ENCODE measurements at regions not wholly inside any gene's neighbourhood (a gene's known extent, or its start where the extent isn't known, plus 50 kb on each side); places are given as distances from the start of the nearest gene placed in this dataset.
"Not testable (repeated sequence)": the region's sequence is repeated elsewhere in the genome, so short reads cannot be mapped to it uniquely, and the experiment has no call there.

DNA sequence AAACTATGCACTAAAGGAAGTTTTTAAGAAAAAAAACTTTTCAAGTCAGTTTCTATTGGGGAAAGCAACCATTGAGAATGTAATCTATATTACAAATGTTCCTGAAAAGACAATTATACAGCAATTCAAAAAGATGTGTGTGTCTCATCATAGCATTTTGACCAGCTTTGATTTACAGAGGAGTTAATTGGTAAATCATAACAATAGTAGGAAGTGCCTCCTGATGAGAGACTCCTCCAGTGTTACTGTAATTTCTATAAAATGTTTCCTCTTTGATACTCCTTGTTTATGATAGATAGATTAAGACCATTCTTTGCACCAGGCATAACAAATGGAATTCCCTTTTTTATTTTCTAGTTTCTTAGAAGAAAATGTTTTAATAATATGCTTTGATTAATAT, 249.9 kb downstream of the CALCRL start:
- no peak for DNase-seq

DNA sequence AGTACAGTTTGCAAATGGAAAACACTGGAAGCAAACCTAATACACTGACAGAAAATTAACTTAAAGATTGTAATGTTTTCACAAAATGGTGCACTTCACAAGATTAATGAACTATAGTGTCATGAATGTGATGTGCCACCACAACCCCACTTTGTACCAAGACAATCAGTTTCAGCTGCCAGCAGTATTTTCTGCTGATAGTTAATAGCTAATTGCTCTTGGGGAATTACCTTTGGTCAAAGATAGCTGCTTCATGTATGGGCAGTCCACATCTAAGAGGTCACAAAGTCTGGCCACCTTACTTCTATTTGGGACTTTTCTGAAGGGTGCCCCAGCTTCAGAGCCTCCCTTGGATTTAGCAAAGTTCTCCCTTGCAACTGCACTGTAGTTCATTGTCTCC, 254.0 kb downstream of the CALCRL start:
- DNase-seq: no peak

DNA sequence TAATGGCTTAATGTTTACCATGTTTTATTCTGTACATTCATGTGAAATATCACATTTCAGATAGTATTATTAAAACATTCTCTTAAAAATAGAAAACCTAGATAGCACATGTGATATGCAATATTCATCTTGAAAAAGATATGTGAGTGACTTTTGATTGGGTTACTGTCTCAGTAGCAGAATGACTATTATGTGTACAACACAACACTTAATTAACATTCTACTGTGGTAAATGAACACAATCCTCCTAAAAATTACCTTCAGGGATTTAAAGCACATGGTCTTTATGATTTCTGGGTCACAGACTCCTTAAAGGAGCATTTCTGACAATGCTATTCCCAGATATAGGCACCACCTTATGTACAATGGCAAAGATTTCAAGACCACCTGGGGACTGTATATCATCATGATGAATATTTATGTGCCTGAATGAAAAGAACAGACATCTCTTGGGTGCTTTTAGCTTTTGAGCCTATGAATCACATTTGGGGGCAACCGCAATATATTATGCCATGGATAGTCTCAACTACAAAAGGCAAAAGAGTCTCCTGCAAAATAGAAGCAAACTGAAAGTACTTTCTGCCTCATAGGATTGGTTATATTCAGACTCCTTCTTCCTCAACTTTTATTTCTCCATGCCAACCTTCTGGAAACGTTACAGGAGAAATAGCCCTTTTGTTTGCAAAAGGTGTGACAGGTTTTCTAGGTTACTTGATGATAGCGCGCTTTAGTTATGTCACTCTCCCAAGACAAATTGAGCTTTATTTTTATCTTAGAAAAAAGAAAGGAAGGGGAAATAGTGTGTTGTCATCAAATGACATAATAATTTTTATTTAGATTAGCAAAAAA, 259.0 kb downstream of the CALCRL start:
- DNase-seq: no peak

DNA sequence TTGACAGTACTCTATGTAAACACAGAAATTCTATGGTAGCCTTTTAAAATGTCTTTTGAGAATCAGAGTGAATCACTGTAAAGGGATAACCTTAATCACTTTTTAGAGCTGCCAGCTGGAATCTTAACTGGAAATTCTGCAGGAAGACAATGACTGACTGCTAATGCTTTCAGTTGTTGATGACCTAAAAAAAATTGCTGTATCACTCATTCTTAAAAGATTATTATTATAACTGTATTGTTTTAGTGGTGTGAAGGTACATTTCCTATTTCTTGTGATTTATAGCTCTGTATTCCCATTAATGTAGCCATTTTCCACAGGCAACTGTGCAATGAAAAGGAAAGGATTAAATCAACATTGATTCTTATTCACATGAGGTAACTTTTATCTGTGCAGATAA, 260.5 kb downstream of the CALCRL start:
- no peak for DNase-seq

DNA sequence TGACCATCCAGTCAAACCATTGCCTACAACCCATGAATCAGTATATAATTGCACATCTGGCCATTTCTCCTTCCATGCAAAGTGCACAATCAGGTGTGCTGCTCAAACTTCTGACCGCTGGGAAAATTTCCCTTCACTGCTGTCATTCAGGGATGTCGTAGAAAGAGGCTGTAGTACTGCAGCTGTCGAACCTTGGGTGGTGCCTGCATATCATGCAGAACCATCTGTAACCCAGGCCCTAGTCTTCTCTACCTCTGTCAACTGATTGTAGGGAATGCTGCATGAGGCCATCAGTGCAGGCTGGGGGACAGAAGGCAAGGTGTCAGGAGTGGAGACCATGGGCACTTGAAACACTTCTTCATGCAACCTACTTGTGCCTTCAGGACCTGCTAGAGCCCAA, 267.5 kb downstream of the CALCRL start:
- DNase-seq: no peak

DNA sequence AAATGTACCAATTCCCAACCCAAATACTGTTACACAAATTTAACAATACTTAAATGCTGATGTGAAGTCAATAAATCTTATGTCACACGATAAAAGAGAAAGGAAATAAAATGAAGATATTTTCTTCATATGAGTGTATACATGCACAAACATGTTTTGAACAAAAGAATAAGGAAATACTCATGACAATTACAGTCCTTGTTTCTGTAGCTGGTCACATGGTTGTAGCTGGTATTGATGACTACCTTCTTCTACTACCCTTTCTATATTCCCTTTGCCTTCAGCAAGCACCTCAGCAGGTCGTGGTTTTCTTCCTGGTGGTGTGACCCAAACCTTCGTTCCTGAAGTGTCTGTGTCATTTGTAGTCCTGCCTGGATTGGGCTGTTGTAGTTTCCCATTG, 269.2 kb downstream of the CALCRL start:
- not testable (repeated sequence) for DNase-seq

DNA sequence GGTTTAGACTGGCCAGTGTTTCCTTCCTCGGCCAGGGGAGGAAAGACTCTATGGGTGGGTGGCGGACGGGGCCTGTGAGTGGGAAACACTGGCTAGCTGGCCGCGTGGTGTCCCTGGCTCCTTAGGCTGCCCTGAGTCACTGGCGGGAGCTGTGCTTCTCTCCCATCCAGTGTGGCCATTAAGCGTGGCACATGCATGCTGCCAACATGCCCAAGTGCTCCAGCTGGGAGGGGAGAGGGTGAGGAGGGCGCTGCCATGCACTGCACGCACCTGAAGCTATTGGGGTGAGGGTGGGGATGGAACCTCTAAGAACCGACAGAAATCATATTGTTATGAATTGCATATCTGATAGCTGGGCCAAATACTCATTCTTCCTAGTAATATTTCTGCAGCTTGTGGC, 270.8 kb downstream of the CALCRL start:
- no peak for DNase-seq

DNA sequence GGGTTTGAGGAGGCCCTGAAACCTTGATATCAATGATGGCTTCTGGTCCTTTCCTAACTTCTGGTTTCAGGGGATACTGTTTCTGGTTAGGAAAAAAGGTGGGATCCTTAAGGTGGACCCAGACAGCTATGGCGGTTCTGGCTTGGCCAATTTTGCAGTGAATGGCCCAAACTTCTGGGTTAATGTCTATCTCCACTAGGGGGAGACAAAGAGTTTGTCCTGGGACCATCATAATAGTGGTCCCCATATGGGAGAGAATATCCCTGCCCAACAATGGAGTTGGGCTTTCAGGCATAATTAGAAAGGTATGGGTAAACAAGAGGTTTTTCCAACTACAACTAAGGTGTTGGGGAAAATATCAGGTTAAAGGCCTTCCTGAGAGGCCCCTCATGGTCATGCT, 273.5 kb downstream of the CALCRL start:
- DNase-seq: no peak

DNA sequence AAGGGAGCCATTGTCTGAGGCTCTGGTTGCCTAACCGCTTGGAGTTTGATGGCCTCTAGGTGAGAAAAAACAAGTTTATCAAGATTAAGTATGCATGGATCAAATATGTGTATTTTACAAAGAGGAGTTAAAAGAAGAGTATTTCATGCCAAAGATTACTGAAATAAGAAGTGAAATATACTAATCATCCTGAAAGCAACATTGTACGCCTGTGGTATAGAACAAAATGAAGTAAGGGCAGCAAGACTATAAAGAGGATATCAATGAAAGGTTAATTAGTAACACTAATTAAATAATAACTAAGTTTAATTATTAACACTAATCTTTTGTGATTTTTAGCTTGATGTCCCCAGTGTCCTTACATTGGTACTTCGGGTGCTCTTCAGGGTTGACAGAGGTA, 276.7 kb downstream of the CALCRL start:
- no peak for DNase-seq

DNA sequence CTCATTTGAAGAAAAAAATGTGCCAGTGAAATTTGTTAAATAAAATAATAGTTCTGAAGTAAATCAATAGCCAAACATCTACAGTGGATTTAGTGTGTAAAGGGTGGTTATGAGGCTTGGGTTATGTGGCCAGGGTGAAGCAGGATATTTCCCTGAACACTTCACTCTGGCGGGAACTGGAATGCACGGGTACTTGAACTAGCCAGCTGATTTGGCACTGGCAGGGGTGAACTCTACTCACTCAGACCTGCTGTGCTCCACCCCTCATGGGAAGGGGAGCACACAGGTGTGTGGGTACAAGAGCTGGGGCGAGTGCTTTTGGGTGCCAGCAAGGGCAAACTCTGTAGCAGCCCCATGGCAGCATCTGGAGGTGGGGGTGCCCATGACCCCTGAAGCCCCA, 278.2 kb downstream of the CALCRL start:
- no peak for DNase-seq

DNA sequence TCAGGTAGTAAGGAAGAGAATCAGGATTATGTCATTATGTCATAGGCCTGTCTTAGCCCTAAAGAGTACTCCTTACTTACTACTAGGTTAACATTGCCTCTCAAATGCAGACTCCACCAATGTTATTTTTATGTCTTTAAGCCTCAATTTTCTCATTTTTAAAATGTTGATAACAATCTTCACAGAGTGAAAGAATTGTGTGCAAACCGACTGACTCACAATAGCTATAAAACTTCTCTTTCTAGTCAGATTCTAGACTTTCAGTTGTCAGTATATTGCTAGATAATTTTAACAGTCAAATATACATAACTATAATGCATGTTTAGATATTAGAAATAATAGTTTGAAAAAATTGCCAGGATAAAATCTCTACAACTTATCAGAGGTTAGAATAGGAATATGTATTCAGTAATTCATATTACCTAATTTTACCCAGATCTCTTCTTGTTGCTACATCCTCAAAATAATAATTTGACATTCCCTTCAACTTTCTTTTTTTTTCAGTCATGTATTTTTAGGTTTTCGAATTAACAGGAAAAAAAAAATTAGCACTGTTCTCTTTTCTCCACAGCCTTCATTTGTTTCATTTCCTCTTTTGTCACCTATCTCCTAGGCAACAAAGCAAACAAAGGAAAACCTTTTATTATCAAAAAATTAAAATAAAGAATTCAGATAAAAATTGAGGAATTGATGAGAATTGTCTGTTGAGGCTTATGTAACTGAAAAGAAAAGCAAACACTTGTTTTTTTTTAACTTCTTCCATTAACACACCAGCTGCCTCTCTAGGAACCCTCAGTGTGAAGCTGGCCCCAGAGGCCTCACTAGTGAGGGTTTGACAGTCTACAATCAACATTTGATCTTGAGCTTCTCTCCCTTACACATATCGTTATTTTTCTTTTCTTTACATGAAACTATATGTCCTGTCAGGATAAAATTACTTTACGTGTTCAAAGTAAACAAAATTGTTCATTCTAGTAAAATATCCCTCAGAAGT, 279.0 kb downstream of the CALCRL start:
- DNase-seq: no peak

DNA sequence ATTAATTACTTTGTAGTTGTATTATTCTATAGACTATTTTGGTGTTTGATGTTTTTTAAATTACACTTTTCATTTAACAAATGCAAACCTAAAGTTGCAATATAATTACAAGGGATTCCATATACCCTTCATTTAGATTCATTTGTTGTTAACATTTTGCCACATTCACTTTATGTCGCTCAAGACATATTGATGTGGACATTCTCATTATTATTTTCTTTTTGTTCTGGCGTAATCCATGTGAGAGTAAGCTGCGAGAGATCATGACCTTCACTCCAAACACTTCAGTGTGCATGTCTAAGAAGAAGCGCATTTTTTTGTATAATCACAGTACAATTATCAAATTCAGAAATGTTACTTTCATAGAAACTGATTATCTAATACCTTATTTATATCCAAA, 280.6 kb downstream of the CALCRL start:
- DNase-seq: no peak

DNA sequence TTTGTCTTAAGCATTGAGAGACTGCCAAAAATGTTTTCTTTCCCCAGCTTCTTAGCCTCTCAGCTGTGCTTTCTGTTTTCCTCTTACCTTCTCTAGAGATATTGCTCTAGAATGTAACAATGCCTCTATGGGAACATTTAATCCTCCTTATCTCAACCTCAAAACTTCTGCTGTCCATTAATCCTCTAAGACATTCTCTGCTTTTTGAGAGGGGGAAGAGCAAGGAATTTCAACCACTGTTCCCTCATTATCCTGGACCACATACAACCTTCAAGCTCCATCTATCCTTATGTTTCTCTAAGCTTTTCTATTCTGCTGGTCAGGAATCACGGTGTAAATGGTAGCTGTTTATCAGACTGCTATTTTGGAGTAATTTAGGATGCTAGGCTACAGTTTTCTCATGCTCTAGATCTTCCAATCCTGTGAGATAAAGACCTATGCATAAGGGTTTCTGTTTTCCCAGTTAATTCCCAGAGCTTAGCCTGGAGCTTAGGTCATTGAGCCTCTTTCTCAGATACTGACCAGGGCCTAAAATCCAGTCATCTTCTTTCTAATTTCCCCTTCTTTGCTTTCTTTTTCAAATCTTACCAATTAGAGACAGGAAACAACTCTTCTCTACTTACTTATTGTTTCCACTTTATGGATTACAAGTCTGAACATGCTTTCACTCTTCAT, 282.0 kb downstream of the CALCRL start:
- DNase-seq: no peak

DNA sequence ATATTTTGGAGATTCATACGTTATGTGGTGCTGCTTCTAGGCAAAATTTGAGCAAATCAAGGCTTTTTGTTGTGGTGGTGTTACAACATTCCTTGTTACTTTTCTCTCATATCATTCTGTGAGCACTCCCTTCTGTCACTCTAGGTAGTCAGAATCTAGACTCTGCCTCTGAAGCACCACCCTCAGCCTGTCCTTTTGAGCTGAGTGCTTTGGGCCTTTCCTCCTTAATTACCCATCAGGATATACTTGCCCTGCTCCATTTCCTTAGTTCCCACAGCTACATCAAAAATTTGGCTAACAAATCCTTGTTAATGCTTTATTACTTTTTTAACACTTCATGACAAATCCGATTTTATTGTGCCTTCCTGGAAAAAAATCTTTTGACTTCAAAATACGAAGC, 289.6 kb downstream of the CALCRL start:
- DNase-seq: no peak

DNA sequence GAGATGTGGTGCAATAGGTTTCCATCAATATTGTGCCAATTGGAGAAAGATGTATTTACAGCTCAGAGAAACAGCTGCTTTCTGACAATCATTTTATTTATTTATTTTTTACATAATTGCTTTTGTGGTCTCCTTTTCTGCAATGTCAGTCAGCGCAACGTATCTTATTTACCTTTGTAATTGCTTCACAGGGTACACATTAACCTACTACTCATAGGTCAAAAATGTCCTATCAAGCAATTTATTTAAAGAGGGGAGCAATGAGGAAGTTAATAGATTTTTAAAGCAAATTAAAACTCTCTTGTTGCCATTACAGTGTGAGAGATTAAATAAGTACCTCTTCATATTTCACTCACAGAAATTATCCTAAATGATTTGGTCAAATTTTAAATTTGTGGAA, 291.0 kb downstream of the CALCRL start:
- no peak for DNase-seq

DNA sequence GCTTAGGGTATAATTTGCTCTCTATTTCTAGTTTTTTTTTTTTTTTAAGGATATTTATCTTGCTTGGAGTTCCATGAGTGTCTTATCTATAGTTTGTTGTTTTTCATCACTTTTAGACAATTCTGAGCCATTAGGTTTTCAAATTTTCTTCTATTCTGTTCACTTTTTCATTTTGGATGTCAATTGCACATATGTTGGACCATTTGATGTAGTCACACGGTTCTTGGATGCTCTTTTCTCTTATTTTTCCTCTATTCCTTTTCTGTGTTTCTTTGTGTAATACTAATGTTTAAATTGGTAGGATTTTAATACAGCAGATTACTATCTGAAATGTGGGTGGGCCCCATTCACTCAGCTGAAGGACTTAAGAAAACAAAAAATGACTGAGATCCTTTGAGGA, 292.6 kb downstream of the CALCRL start:
- DNase-seq: no peak

DNA sequence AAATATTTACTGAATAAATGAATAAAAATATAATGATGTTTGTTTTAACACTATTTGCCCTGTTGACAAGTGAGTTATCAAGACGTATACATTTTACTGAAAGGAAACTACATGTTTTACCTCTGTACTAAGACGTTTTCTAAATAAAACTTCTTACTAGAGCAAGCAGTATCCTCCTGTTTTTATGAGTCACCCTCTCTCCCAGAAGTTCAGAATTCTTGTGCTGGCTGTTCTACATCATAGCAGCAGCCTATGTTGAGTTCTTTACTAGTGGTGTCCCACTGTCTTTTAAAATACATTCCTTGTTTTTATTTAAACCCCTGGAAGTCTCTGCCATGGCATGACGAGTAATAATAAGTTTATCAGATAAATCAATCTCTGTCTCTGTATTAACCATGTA, 297.4 kb downstream of the CALCRL start:
- no peak for DNase-seq

DNA sequence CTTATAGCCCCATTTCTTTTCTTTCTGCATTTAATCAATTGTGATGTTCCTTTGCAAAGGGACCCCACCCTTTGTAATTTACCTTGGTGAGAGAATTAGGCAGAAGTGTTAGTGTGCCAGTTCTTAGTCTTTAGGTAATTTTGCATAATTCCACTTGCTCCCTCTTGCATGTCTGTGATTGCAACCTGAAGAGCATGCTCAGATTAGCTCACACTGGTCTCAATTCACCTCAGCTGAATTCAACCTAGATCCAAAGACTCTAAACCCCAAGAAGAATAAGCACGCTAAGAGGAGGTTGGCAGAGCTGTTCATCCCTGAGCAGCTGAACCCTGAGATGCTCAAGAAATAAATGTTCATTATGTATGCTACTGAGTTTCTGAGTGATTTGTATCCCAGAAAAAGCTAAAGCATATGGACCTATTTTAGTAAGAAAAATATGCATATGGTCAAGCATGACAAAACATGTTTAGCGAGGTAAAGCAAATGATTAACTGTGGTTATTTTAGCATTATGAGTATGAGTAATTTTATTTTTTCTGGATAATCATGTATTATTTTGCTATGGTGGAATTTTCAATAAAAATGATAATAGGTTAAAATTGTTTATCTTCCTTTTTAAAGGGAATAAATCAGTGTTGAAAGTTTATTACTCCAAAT, 299.2 kb upstream of the ZSWIM2 start:
- no peak for DNase-seq

DNA sequence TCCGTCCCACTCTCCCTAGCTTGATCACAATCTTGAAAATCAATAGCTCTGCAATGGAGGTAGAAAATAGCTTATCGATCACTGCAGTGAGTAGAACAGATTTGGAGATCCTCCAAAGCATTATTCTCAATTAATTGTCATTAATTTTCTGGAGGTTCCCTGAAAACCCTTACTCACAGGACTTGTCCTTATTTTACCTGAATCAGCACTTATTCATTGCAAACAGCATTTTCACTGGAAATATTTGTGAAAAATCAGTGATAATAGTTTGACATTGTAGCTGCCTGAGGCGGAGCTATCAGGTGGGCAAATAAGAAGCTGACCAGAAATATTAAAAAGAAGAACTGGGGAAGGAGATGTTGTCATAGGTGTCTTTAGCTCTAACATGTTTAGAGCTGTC, 294.6 kb upstream of the ZSWIM2 start:
- DNase-seq: no peak

DNA sequence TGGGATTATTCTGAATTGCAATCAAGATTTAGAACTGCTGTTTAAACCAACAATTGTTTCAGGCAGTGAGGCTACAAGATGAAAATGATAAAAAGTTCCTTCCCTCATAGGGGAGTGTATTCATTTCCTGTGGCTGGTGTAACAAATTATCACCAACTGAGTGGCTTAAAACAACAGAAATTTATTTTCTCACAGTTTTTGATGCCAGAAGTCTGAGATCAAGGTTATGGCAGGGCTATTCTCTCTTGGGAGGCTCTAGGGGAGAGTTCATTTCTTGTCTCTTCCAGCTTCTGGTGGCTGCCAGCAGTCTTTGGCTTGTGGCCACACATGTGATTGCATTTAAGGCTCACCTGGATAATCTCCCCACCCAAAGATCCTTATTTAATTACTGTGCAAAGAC, 290.5 kb upstream of the ZSWIM2 start:
- DNase-seq: no peak

DNA sequence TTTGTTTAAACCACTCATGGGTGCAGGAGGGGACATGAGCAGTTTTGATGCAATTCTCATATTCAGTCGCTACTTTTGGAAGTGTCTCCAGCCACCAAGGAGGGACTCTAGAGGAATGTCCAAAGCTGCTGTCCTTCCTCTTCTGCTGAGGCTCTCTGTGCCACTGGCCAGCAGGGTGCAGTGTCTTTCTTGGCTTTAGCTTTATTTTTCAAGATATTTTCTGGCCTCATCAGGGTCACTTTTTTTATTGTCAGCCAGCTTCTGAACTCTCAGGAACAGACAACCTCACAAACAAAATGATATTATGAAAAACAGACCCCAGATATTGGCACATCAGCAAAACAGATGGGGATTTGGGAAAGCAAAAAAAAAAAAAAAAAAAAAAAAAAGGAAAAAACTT, 289.3 kb upstream of the ZSWIM2 start:
- no peak for DNase-seq

DNA sequence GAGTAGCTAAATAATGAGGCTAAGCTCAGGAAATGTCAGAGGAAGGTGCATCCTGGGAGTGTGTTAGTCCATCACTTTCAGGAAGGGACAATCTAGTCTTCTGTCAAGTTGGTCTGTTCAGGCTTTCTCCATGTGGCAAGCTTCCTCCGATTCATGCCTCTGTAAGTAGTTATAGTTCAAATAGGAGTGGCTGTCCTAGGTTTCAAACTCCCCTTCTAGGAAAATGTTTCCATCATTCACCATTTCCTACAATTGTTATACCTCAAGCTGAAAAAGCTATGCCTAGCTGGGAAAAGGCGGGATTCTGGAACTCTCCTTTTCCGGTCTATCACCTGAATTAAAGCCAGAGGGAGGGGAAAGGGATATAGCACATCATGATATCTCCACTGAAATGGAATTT, 287.7 kb upstream of the ZSWIM2 start:
- no peak for DNase-seq

DNA sequence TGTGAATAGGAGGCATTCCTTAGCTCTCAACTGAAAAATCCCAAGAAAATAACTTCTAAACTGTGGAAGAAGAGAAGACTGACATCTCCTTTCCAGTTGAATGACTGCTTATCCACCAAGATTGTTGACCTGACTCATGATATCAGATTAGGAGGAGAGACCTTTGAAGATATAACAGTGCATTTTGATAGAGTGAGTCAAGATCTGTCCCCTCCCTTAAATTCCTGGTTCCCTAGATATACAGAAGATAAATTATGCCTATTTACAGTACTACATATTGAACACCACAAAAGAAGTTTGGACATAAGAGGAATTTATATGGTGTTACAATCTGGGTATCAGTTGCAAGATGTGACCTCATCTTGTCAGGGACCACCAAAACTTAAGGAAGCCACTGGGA, 285.3 kb upstream of the ZSWIM2 start:
- DNase-seq: no peak
